ENCODE measurements at regions not wholly inside any gene's neighbourhood (a gene's known extent, or its start where the extent isn't known, plus 50 kb on each side); places are given as distances from the start of the nearest gene placed in this dataset.

DNA sequence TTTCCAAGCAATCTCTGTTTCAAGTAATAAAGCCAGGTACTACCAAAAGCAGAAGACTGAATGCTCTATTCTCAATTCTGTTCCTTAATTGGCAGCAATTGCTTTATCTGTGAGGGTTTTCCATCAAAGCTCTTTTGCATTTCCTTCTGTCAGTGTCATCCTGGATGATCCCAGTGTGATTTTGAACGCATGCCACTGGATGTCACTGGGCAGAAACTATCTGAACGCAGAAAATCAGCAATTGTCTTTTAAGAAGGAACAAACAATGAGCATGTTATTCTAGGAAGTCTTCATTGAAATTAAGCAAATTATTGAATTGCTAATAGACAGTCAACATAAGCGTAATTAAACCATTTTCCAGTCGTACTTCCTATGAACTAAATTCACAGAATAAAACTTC is 259.0 kb upstream of the REG3G start:
- Mint-ChIP-seq H3K36me3 (ENCODE audit: low read depth) (no peaks in the 10 kb centered on the region), H3K27ac (no peak overlapping the region), H3K9me3 (peaks cover 17% of the 10 kb centered on the region), H3K4me1 (peaks cover 9% of the 10 kb centered on the region), H3K27me3 (ENCODE audit: low read depth) (no peaks in the 10 kb centered on the region), H3K4me3 (no peak overlapping the region)
- TF ChIP-seq CTCF (IDR thresholded peaks at IDR 0.05; ENCODE audit: unreplicated experiment in 3 of 3), result no peak

DNA sequence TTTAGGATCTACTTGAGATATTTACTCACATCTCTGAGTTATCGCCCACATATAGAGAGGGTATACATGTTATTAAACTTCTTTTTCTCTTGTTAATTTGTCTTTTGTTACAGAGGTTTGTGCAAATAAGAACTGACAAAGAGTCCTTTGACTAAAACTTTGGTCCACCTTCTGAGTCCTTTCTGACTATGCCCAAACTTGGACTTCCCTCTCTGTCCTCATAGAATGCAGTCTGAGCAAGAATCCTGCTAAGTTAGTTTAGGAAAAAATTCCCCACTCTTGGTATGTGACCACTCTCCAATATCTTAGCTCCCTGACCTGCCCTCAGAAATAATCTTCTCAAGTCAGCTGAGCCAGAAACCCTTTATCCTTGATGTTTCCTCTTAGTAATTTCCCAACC is 257.5 kb upstream of the REG3G start:
- TF ChIP-seq CTCF (IDR thresholded peaks at IDR 0.05; ENCODE audit: unreplicated experiment in 3 of 3), result no peak
- Mint-ChIP-seq H3K4me3 (no peak overlapping the region), H3K27me3 (ENCODE audit: low read depth) (no peaks in the 10 kb centered on the region), H3K9me3 (peaks cover 2% of the 10 kb centered on the region), H3K36me3 (ENCODE audit: low read depth) (no peaks in the 10 kb centered on the region), H3K4me1 (peaks cover 9% of the 10 kb centered on the region), H3K27ac (no peak overlapping the region)

GRCh38 chr2:78775291-78775690 is 250.2 kb upstream of the REG3G start:
- no peak overlapping the region for H3K4me3 Mint-ChIP-seq
- H3K27ac Mint-ChIP-seq, result no peak overlapping the region
- H3K4me1 Mint-ChIP-seq, result peaks cover 7% of the 10 kb centered on the region
- H3K9me3 Mint-ChIP-seq, result peaks cover 10% of the 10 kb centered on the region
- H3K27me3 Mint-ChIP-seq (ENCODE audit: low read depth), result no peaks in the 10 kb centered on the region
- TF ChIP-seq CTCF (IDR thresholded peaks at IDR 0.05; ENCODE audit: unreplicated experiment in 3 of 3), result no peak
- peaks cover 7% of the 10 kb centered on the region for H3K36me3 Mint-ChIP-seq (ENCODE audit: low read depth)

GRCh38 chr2:78778756-78779510 is 246.6 kb upstream of the REG3G start:
- TF ChIP-seq CTCF (IDR thresholded peaks at IDR 0.05; ENCODE audit: unreplicated experiment in 3 of 3), result no peak
- H3K9me3 Mint-ChIP-seq, result peaks cover 10% of the 10 kb centered on the region
- H3K27me3 Mint-ChIP-seq (ENCODE audit: low read depth), result no peaks in the 10 kb centered on the region
- peaks cover 25% of the 10 kb centered on the region for H3K4me1 Mint-ChIP-seq
- peaks cover 7% of the 10 kb centered on the region for H3K36me3 Mint-ChIP-seq (ENCODE audit: low read depth)
- H3K27ac Mint-ChIP-seq, result no peak overlapping the region
- no peak overlapping the region for H3K4me3 Mint-ChIP-seq

- Mint-ChIP-seq H3K27me3 (ENCODE audit: low read depth) (no peaks in the 10 kb centered on the region), H3K9me3 (peaks cover 10% of the 10 kb centered on the region), H3K4me1 (peaks cover 25% of the 10 kb centered on the region), H3K4me3 (peak overlapping the region; percentile 7 to 72 (median 55)), H3K36me3 (ENCODE audit: low read depth) (peaks cover 7% of the 10 kb centered on the region), H3K27ac (peak overlapping the region; percentile 72 to 90 (median 79))
- no peak for TF ChIP-seq CTCF (IDR thresholded peaks at IDR 0.05; ENCODE audit: unreplicated experiment in 3 of 3)
Measured at GRCh38 chr2:78779761-78780160, 245.7 kb upstream of the REG3G start.

- H3K4me3 Mint-ChIP-seq, result peak overlapping the region; percentile 7 to 72 (median 55)
- H3K9me3 Mint-ChIP-seq, result peaks cover 10% of the 10 kb centered on the region
- peaks cover 25% of the 10 kb centered on the region for H3K4me1 Mint-ChIP-seq
- TF ChIP-seq CTCF (IDR thresholded peaks at IDR 0.05; ENCODE audit: unreplicated experiment in 3 of 3), result no peak
- H3K36me3 Mint-ChIP-seq (ENCODE audit: low read depth), result peaks cover 7% of the 10 kb centered on the region
- H3K27me3 Mint-ChIP-seq (ENCODE audit: low read depth), result no peaks in the 10 kb centered on the region
- H3K27ac Mint-ChIP-seq, result peak overlapping the region; percentile 72 to 90 (median 79)
Measured at GRCh38 chr2:78780256-78780655, 245.2 kb upstream of the REG3G start.

All from nephron (organoid).